Germinal center (tissue), 1 donor: ENCODE measurements at regions not wholly inside any gene's neighbourhood (a gene's known extent, or its start where the extent isn't known, plus 50 kb on each side); places are given as distances from the start of the nearest gene placed in this dataset.

Source experiments
- DNase-seq: peaks from one replicate; pipeline ENCODE4 v3.0.0; 2012; ENCODE audit warnings: mixed read lengths, low spot score

DNA sequence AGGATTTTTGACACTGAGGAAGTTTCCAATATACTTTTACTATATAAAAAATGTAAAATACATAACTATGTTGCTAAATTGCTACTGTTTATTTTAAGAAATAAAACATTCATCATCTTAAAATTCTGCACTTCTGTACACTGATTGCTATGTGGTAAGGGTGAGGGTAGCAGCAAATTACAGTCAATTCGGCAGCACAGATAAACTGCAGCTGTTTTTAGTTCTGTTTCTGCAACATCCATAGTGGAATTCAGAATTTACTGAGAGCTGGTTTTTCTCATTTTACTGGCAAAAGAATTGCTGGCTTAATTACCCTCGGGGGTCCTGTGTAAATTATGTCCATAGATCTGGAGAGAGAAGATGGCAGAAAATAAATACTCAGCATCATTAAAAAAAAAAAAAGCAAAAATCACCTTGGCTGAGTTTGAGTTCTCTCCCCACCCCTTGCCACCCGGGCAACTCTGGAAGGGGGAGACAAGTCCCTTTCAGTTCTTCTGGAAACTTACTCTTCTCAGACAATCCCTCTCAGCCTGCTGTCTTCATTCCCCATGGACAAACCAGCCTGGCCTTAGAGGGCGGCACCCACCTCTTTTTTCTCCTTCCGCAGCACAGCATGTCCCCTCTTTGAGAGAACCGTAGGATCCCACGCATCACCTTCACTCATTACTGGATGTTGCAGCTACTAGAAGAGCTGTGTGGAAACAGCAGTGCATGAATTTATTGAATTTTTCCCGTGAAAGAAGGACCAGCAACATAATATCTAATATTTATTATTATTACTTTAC, 501.1 kb upstream of the CELF2 start:
- DNase-seq = no peak

DNA sequence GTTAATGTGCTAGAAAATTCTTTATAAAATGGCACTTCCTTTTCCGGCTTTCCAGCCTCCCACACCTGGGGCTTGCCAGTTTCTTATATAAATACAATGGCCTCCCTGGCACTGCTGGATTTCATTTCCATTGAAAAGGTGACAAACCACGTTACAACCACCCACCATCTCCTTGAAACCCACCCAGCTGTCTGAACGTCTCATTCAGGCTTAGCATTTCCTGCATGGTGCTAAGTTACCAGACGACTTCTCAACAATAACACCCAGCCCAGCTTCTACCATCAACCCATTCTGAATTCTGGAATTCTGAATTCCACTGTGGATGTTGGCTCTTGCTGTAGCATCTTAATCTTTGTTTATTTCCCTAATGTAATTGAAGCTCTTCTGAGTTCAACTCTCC, 499.8 kb upstream of the CELF2 start:
- DNase-seq = no peak

DNA sequence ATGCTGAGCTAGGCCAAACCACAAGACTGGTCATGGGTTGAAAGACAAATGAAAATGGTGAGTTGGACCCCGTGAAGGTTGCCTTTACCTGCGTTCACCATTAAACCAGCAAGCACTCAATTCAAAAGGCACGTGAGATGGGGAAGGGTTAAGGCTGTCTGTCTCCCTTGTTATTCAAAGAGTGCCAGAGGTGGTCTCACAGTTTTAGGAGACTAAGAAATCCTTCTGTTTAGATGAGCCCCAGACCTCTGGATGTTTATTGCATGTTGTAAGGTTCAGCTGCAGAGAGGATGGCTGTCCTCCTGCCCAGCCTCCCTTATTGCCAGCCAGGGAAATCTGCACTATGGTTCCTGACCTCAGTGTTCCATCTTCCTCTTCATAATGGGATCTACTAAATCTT, 498.0 kb upstream of the CELF2 start:
- DNase-seq = no peak

GRCh38 chr10:10520491-10521385, 496.9 kb upstream of the CELF2 start:
- peak; percentile 26 for DNase-seq

DNA sequence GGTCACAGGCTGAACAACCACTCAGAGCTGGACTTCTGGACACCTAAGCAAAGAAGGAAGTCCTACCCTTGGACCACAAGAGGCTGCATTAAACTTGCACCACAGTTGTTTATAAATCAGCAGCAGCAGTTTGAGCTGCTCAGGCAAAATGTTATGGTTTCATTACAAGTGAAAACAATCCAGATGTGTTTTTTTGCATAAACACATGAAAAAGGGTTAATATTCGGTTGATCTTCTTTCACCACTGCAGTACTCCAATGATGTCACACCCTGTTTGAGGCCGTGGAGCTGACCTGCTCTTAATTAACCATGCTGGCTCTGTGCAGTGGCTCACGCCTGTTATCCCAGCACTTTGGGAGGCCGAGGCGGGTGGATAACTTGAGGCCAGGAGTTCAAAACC, 490.8 kb upstream of the CELF2 start:
- DNase-seq = no peak

- no peak for DNase-seq
Measured at GRCh38 chr10:10527861-10528562, 489.7 kb upstream of the CELF2 start.

- DNase-seq = no peak
Measured at GRCh38 chr10:10528563-10528910, 489.1 kb upstream of the CELF2 start.

- no peak for DNase-seq
Measured at GRCh38 chr10:10530313-10530712, 487.4 kb upstream of the CELF2 start.

GRCh38 chr10:10532236-10532635, 485.4 kb upstream of the CELF2 start:
- no peak for DNase-seq

DNA sequence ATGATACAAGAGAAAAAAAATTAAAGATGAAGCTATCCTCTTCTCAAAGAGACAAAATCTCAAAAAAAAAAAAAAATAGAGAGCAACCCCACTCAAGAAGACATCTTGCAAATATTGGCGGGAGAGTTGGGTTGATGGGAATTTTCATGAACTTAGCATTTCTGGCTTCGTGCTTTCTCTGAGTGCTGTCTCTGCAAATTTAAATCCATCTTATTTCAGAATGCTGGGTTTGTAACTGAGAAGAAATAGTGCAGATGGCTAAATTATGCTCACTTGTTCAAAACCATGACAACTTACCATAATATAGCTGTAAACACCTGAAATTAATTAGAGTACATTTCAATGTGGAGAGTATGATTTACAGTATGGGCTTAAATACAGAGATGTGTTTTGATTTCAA, 484.8 kb upstream of the CELF2 start:
- no peak for DNase-seq

DNA sequence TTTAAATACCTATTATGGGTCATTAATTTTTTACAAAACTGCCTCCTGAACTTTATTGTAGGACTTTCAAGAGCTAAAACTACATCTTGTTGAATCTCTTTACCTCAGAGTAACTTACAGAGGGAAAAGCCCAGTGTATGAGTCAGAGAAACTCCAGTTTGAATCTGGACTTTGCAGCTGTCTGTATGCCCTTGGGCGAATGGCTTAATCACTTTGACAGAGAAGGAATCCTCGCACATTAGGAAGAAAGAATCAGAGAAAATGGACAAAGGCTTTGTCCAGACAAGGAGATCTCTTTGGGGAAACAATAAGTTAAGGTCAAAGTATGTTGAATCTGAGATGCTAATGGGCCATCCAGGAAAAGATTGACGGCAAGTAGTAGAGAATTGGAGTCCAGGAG, 484.2 kb upstream of the CELF2 start:
- DNase-seq = no peak

- no peak for DNase-seq
Measured at GRCh38 chr10:10538326-10538725, 479.3 kb upstream of the CELF2 start.

DNA sequence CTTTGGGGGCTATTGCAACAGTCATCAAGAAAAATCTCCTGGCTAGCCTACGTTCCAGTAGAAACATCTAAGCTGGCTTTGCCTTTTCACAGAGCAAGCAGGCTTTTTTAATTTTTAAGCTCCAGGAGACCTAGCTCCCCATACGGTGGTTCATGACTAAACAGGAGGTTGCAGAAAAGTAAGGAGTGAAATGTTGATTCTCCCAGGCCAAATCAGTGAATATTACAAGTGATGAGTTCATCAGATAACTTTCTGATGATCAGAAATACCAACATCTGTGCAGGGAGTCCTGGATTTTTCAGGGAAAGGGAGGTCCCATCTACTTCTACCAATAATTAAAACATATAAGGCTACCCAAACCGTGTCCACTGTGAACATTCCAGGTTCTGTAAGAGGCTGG, 477.3 kb upstream of the CELF2 start:
- DNase-seq = no peak

- DNase-seq = no peak
Measured at GRCh38 chr10:10542477-10542876, 475.2 kb upstream of the CELF2 start.

DNA sequence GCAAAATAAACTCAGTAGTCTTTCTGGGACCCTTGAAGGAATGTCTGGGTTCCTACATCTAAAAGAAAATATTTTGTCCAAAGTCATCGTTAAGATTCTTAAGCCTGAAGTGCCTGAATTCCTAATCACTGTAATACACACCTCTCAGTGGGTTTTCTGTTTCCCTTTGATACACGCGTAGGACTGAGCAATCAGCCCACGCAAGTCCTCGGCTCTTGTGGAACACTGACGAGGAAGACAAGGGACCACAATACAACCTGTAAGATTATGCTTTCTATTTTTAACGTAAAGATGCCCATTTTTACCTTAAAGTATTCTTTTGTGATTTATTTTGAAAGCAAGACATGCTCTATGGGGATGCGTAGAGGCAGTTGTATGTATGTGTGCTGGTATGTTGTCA, 472.8 kb upstream of the CELF2 start:
- no peak for DNase-seq

DNA sequence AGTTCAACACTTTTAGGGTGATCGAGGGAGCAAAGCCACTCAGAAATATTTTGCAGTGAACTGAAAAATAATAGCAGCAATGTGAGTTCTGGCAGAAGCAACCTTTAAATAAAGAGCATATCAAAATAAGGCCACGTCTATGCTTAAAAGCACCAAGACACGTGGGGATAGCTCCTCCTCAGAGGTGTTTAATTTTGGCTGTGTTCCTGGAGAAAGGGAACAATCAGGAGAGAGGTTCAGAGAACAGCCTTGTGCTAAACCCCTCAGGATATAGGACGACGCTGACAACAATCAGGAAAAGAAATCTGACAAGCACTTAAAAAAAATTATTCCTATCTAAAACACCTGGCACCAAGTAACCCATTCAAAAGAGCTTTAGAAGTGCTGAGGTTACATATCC, 471.9 kb upstream of the CELF2 start:
- DNase-seq = no peak

GRCh38 chr10:10551596-10552301, 465.9 kb upstream of the CELF2 start:
- no peak for DNase-seq

DNA sequence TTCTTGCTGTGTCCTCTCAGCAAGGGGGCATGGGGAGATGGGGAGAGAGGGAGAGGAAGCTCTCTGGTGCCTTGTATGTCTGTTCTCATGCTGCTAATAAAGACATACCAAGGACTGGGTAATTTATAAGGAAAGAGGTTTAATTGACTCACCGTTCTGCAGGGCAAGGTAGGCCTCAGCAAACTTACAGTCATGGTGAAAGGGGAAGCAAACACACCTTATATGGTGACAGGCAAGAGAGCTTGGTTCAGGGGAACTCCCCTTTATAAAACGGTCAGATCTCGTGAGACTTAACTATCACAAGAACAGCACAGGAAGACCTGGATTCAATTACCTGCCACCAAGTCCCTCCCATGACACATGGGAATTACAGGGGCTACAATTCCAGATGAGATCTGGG, 464.7 kb upstream of the CELF2 start:
- DNase-seq = no peak

DNA sequence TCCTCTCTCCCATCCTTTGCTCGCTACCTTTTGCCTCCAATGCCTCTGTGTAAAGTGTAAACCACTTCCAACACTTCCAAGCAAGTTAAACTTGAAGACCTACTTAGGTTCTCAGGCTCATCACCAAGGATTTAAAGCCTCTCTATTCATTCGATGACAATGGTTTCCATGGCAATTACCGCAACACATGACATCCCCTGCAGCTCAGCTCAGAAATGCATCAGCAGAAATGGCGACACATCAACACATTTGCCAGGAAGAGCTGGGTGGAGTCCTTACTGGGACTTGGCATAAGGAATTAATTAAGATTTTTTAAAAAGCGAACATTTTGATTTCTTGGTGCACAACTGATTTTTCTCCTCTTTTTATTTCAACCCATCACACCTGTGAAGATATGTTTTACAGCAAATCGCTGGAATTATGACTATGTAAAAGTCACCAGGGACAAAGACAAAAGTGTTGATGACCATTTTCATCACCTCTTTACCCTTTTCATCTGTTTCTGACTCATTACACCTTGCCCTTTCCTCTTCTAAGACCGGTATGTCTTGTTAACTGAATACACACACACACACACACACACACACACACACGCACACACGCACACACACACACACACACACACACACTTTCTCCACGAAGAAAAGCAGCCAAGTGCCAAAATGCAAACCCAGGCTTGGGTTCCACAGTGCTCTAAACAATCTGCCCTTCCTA, 453.4 kb upstream of the CELF2 start:
- no peak for DNase-seq

DNA sequence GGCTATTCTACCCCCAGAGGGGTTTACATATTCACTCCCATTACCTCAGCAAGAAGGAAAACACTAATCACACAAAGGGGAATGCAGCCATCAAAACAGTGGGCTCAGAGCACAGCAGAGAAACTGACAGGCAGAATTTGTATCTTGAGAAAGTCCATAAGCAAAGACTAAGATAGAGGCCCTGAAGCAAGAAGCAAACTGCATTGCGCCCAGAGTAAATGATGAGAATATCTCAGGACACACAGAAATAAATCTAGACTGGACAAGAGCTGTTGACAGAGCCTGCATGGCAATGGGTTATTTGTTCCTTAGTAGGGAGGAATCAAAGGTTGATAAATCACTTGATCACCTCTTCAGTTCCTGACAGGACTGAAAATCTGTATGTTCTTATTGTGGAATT, 440.7 kb upstream of the CELF2 start:
- DNase-seq = no peak

- DNase-seq = no peak
Measured at GRCh38 chr10:10579709-10580108, 438.0 kb upstream of the CELF2 start.

DNA sequence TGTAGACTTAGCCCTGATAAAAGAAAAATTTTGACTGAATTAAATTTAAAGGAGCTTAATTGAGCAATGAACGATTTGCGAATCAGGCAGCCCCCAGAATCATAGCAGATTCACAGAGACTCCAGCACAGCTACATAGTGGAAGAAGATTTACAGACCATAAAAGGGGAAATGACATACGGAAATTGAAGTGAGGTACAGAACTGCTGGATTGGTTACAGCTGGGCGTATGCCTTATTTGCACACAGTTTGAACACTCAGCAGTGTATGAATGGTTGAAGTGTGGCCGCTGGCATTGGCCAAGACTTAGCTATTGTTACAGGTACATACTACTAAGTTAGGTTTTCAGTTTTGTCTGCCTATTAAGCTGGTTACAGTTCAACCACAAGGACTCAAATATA, 433.5 kb upstream of the CELF2 start:
- DNase-seq = no peak
